ENCODE measurements at regions not wholly inside any gene's neighbourhood (a gene's known extent, or its start where the extent isn't known, plus 50 kb on each side); places are given as distances from the start of the nearest gene placed in this dataset.

- Histone ChIP-seq H3K27me3 (ENCODE audit: control insufficient read depth, extremely low read depth, insufficient read depth, low read length) (no peaks in the 10 kb centered on the region), H3K79me2 (ENCODE audit: control insufficient read depth, insufficient read depth, low read length) (no peaks in the 10 kb centered on the region), H4K20me1 (ENCODE audit: control insufficient read depth, extremely low read depth, insufficient read depth, low read length) (no peaks in the 10 kb centered on the region), H3K27ac (ENCODE audit: control insufficient read depth, insufficient read depth, low read length) (no peak overlapping the region), H2AFZ (ENCODE audit: control insufficient read depth, low read length) (no peak overlapping the region), H3K4me3 (ENCODE audit: control insufficient read depth in 2 of 3, extremely low read depth in 1 of 3, insufficient read depth in 2 of 3, low read depth in 1 of 3, low read length in 3 of 3) (no peak overlapping the region), H3K4me1 (ENCODE audit: control insufficient read depth, extremely low read depth, insufficient read depth, low read length) (no peaks in the 10 kb centered on the region), H3K4me2 (ENCODE audit: control insufficient read depth, extremely low read depth, insufficient read depth, low read depth, low read length) (no peak overlapping the region), H3K36me3 (ENCODE audit: control insufficient read depth in 2 of 2, extremely low read depth in 1 of 2, insufficient read depth in 2 of 2, low read length in 2 of 2) (no peaks in the 10 kb centered on the region), H3K9ac (ENCODE audit: control insufficient read depth, extremely low read depth, insufficient read depth, low read length) (no peak overlapping the region), H3K9me3 (ENCODE audit: control insufficient read depth, low read depth, low read length) (no peaks in the 10 kb centered on the region), H3K9me1 (ENCODE audit: control insufficient read depth, extremely low read depth, insufficient read depth, low read length) (no peaks in the 10 kb centered on the region)
- no peak for DNase-seq (ENCODE audit: low read depth, low spot score)
- no peak for FAIRE-seq
- TF ChIP-seq EZH2 (IDR thresholded peaks at IDR 0.05; ENCODE audit: low read length), result no peak
- no peak for TF ChIP-seq CTCF (optimal IDR thresholded peaks at IDR 0.05 in 1 of 3, IDR thresholded peaks at IDR 0.05 in 1 of 3, conservative IDR thresholded peaks at IDR 0.05 in 1 of 3; ENCODE audit: extremely low read depth in 1 of 3, insufficient read depth in 2 of 3, low read length in 3 of 3)
- dilution Hi-C loops (cut with MboI; ENCODE audit: extremely low pct_ligation_motif_present, low sequenced_read_pairs), result no loop called here
Measured at GRCh38 chrX:96440941-96441340, 243.7 kb upstream of the DIAPH2 start.

- Histone ChIP-seq H3K4me1 (ENCODE audit: control insufficient read depth, extremely low read depth, insufficient read depth, low read length) (no peaks in the 10 kb centered on the region), H4K20me1 (ENCODE audit: control insufficient read depth, extremely low read depth, insufficient read depth, low read length) (no peaks in the 10 kb centered on the region), H3K27ac (ENCODE audit: control insufficient read depth, insufficient read depth, low read length) (no peak overlapping the region), H3K36me3 (ENCODE audit: control insufficient read depth in 2 of 2, extremely low read depth in 1 of 2, insufficient read depth in 2 of 2, low read length in 2 of 2) (no peaks in the 10 kb centered on the region), H3K27me3 (ENCODE audit: control insufficient read depth, extremely low read depth, insufficient read depth, low read length) (no peaks in the 10 kb centered on the region), H2AFZ (ENCODE audit: control insufficient read depth, low read length) (no peak overlapping the region), H3K4me3 (ENCODE audit: control insufficient read depth in 2 of 3, extremely low read depth in 1 of 3, insufficient read depth in 2 of 3, low read depth in 1 of 3, low read length in 3 of 3) (no peak overlapping the region), H3K79me2 (ENCODE audit: control insufficient read depth, insufficient read depth, low read length) (no peaks in the 10 kb centered on the region), H3K4me2 (ENCODE audit: control insufficient read depth, extremely low read depth, insufficient read depth, low read depth, low read length) (no peak overlapping the region), H3K9ac (ENCODE audit: control insufficient read depth, extremely low read depth, insufficient read depth, low read length) (no peak overlapping the region), H3K9me1 (ENCODE audit: control insufficient read depth, extremely low read depth, insufficient read depth, low read length) (no peaks in the 10 kb centered on the region), H3K9me3 (ENCODE audit: control insufficient read depth, low read depth, low read length) (no peaks in the 10 kb centered on the region)
- dilution Hi-C loops (cut with MboI; ENCODE audit: extremely low pct_ligation_motif_present, low sequenced_read_pairs), result no loop called here
- no peak for FAIRE-seq
- no peak for DNase-seq (ENCODE audit: low read depth, low spot score)
- TF ChIP-seq EZH2 (IDR thresholded peaks at IDR 0.05; ENCODE audit: low read length), result no peak
- no peak for TF ChIP-seq CTCF (optimal IDR thresholded peaks at IDR 0.05 in 1 of 3, IDR thresholded peaks at IDR 0.05 in 1 of 3, conservative IDR thresholded peaks at IDR 0.05 in 1 of 3; ENCODE audit: extremely low read depth in 1 of 3, insufficient read depth in 2 of 3, low read length in 3 of 3)
Measured at GRCh38 chrX:96445531-96446065, 239.0 kb upstream of the DIAPH2 start.

Measured in keratinocyte (primary cell).